OCI-LY7 (cell line): ENCODE measurements at regions not wholly inside any gene's neighbourhood (a gene's known extent, or its start where the extent isn't known, plus 50 kb on each side); places are given as distances from the start of the nearest gene placed in this dataset.

Experiments used
- BruUV-seq: library from RNA; stranded (reverse); fragments of 400-500 nt; replicated peaks from 2 replicates; lab custom pipeline; 2021; lab: Mats Ljungman, UMichigan
- CTCF ChIA-PET: fragments of 300-600 bp; sonication (Branson Sonifier 250); formaldehyde crosslinking; loops from one replicate; lab custom pipeline; 2022; ENCODE audit warnings: antibody characterized with exemption; ENCODE audit not compliant: unreplicated experiment; lab: Charles Lee
- POLR2A ChIA-PET: fragments of 300-600 bp; sonication (Branson Sonifier 250); formaldehyde crosslinking; loops from one replicate; lab custom pipeline; 2022; ENCODE audit warnings: antibody characterized with exemption; lab: Charles Lee
- DNase-seq: peaks from one replicate; pipeline ENCODE4 v3.0.0-alpha.2; 2015; ENCODE audit warnings: low spot score
- H2AFZ ChIP-seq: fragments of 200-600 bp; sonication (generic), shearing (Covaris generic); 2 replicates; pipeline ENCODE4 v1.6.1; 2014; ENCODE audit warnings: mild to moderate bottlenecking, antibody characterized with exemption, low read length, moderate library complexity
- H3K27ac ChIP-seq: fragments of 200-600 bp; sonication (generic); 2 replicates; pipeline ENCODE4 v1.5.1; 2014; ENCODE audit warnings: mixed run types, low read depth, mild to moderate bottlenecking, moderate library complexity, low read length, inconsistent platforms; ENCODE audit not compliant: poor library complexity, severe bottlenecking
- H3K36me3 ChIP-seq: fragments of 200-600 bp; sonication (generic); 2 replicates; pipeline ENCODE4 v1.6.1; 2014; ENCODE audit warnings: mild to moderate bottlenecking, antibody characterized with exemption, low read length, moderate library complexity, mixed read lengths; ENCODE audit not compliant: insufficient read depth
- H3K4me1 ChIP-seq: fragments of 200-600 bp; sonication (generic); 2 replicates; pipeline ENCODE4 v1.5.1; 2014; ENCODE audit warnings: mild to moderate bottlenecking, low read length; ENCODE audit not compliant: insufficient read depth, poor library complexity, severe bottlenecking
- H3K4me2 ChIP-seq: fragments of 200-600 bp; sonication (generic); 2 replicates; pipeline ENCODE4 v1.6.1; 2014; ENCODE audit warnings: mild to moderate bottlenecking, low read length
- H3K4me3 ChIP-seq: fragments of 200-600 bp; sonication (generic); 2 replicates; pipeline ENCODE4 v1.5.1; 2014; ENCODE audit warnings: mild to moderate bottlenecking, low read depth, low read length; ENCODE audit not compliant: poor library complexity, severe bottlenecking
- H3K79me2 ChIP-seq: fragments of 200-600 bp; sonication (generic); 2 replicates; pipeline ENCODE4 v1.6.1; 2016; ENCODE audit warnings: low read depth, mild to moderate bottlenecking, low read length, moderate library complexity, mixed read lengths; ENCODE audit not compliant: insufficient read depth
- H3K9me2 ChIP-seq: fragments of 200-600 bp; sonication (generic); 2 replicates; pipeline ENCODE4 v1.6.1; 2016; ENCODE audit warnings: mild to moderate bottlenecking, low read length, mixed read lengths; ENCODE audit not compliant: insufficient read depth
- H3K9me3 ChIP-seq: fragments of 200-600 bp; sonication (generic); 2 replicates; pipeline ENCODE4 v1.6.1; 2014; ENCODE audit warnings: mild to moderate bottlenecking, mixed run types, low read length, mixed read lengths
- H4K20me1 ChIP-seq: fragments of 200-600 bp; sonication (generic); 2 replicates; pipeline ENCODE4 v1.6.1; 2014; ENCODE audit warnings: mild to moderate bottlenecking, antibody characterized with exemption, low read length, moderate library complexity, mixed read lengths; ENCODE audit not compliant: insufficient read depth
- CTCF ChIP-seq: fragments of 200-600 bp; sonication (generic); conservative IDR thresholded peaks from 2 replicates; pipeline ENCODE4 v1.5.1; 2014; ENCODE audit warnings: mild to moderate bottlenecking, antibody characterized with exemption, low read length, moderate library complexity, mixed read lengths
- EZH2phosphoT487 ChIP-seq: fragments of 200-600 bp; sonication (generic); IDR thresholded peaks from 2 replicates; pipeline ENCODE4 v1.6.1; 2018; ENCODE audit warnings: low read depth, borderline replicate concordance, mild to moderate bottlenecking, mixed run types, antibody characterized with exemption, low read length, moderate library complexity, mixed read lengths
- intact Hi-C: fragments of 100-400 bp; cut with micrococcal nuclease; formaldehyde crosslinking; loops from one replicate; pipeline ENCODE4 v1.10.0; 2022; ENCODE audit not compliant: unreplicated experiment

GRCh38 chr7:106471021-106471420 lies 186.2 kb upstream of the NAMPT start:
- H3K79me2 ChIP-seq = no peaks in the 10 kb centered on the region
- ChIA-PET POLR2A (no interaction called here), CTCF (no interaction called here)
- no peaks in the 10 kb centered on the region for H3K36me3 ChIP-seq
- H3K4me1 ChIP-seq = no peaks in the 10 kb centered on the region
- no peak for DNase-seq
- H4K20me1 ChIP-seq = no peaks in the 10 kb centered on the region
- BruUV-seq = no TSS peak
- no peaks in the 10 kb centered on the region for H3K9me2 ChIP-seq
- intact Hi-C loops = no loop called here
- no peak overlapping the region for H3K27ac ChIP-seq
- no peak overlapping the region for H2AFZ ChIP-seq
- no peaks in the 10 kb centered on the region for H3K9me3 ChIP-seq
- TF ChIP-seq CTCF = no peak
- TF ChIP-seq EZH2phosphoT487 = no peak
- H3K4me3 ChIP-seq = no peak overlapping the region
- H3K4me2 ChIP-seq = no peak overlapping the region

- H3K9me3 ChIP-seq = no peaks in the 10 kb centered on the region
- TF ChIP-seq CTCF (no peak), EZH2phosphoT487 (no peak)
- H3K4me2 ChIP-seq = no peak overlapping the region
- CTCF ChIA-PET = no interaction called here
- H2AFZ ChIP-seq = no peak overlapping the region
- H3K4me1 ChIP-seq = no peaks in the 10 kb centered on the region
- POLR2A ChIA-PET = interaction anchor here (0.6 kb wide), 1 partner anchor 892 kb away, joined by 4 read pairs; no protein-coding TSS in a partner anchor
- H4K20me1 ChIP-seq = no peaks in the 10 kb centered on the region
- DNase-seq = no peak
- H3K4me3 ChIP-seq = no peak overlapping the region
- no peaks in the 10 kb centered on the region for H3K79me2 ChIP-seq
- H3K27ac ChIP-seq = no peak overlapping the region
- BruUV-seq = no TSS peak
- H3K36me3 ChIP-seq = no peaks in the 10 kb centered on the region
- intact Hi-C loops = loop anchor here (10.0 kb wide), 1 partner anchor 422 kb away; no protein-coding TSS in a partner anchor
- H3K9me2 ChIP-seq = no peaks in the 10 kb centered on the region
Measured at GRCh38 chr7:106466867-106467266, 182.1 kb upstream of the NAMPT start.

GRCh38 chr7:106465704-106466468 lies 181.1 kb upstream of the NAMPT start:
- Histone ChIP-seq H3K4me1 (no peaks in the 10 kb centered on the region), H4K20me1 (no peaks in the 10 kb centered on the region), H3K27ac (no peak overlapping the region), H3K9me3 (no peaks in the 10 kb centered on the region), H3K36me3 (no peaks in the 10 kb centered on the region), H3K9me2 (no peaks in the 10 kb centered on the region), H3K4me3 (no peak overlapping the region), H3K79me2 (no peaks in the 10 kb centered on the region), H3K4me2 (no peak overlapping the region), H2AFZ (no peak overlapping the region)
- intact Hi-C loops = loop anchor here (10.0 kb wide), 1 partner anchor 421 kb away; no protein-coding TSS in a partner anchor
- TF ChIP-seq EZH2phosphoT487 (no peak), CTCF (no peak)
- no peak for DNase-seq
- POLR2A ChIA-PET = interaction anchor here (0.6 to 1.6 kb wide), 2 partner anchors 17 to 893 kb away, joined by 3 to 4 read pairs; no protein-coding TSS in a partner anchor
- CTCF ChIA-PET = no interaction called here
- no TSS peak for BruUV-seq
